SH-SY5Y (cell line): ENCODE measurements at regions not wholly inside any gene's neighbourhood (a gene's known extent, or its start where the extent isn't known, plus 50 kb on each side); places are given as distances from the start of the nearest gene placed in this dataset.

ENCODE experiments used
- GATA2 ChIP-seq: IDR thresholded peaks from 2 replicates; pipeline ENCODE4 v1.6.1; 2011; ENCODE audit warnings: mild to moderate bottlenecking, low read depth, low read length
- GATA3 ChIP-seq: IDR thresholded peaks from 2 replicates; pipeline ENCODE4 v1.6.1; 2011; ENCODE audit warnings: low read depth, mild to moderate bottlenecking, low read length, moderate library complexity

DNA sequence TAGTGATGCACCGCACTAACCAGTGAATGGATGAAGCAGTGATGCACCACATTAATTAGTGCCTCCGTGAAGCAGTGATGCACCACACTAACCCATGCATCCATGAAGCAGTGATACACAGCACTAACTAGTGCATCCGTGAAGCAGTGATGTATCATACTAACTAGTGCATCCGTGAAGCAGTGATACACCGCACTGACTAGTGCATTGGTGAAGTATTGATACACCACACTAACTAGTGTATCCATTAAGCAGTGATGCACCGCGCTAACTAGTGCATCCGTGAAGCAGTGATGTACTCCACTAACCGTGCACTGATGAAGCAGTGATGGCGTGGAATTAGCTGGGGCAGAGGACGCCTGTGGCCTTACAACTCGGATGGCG lies 80.6 kb upstream of the NKD1 start:
- TF ChIP-seq GATA3 (no peak), GATA2 (no peak)
